GM21360 (cell line): ENCODE measurements at regions not wholly inside any gene's neighbourhood (a gene's known extent, or its start where the extent isn't known, plus 50 kb on each side); places are given as distances from the start of the nearest gene placed in this dataset.
"Not testable (repeated sequence)": the region's sequence is repeated elsewhere in the genome, so short reads cannot be mapped to it uniquely, and the experiment has no call there.

Source experiments
- ATAC-seq: cut with Tn5 transposase; IDR thresholded peaks from one replicate; pipeline ENCODE4 v1.9.1; 2021; ENCODE audit warnings: mild to moderate bottlenecking, moderate library complexity; ENCODE audit not compliant: unreplicated experiment

DNA sequence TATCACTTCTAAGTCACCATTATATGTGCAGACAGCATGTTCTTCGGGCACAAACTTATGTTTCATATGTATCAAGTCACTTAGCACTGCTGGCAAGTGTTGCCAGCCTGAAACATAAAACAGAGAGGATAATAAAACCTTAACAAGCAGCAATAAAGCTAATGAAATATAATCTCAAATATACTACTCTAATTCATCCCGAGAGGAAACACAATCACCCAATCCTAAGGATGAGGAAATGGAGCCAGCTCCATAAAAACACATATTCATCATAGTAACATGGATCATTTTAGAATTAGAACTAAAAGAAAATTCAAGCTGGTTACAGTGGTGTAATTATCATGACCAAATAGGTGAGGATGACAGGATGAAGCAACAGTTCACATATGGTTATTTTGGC is 1072.7 kb downstream of the EPHA3 start:
- ATAC-seq: no peak

DNA sequence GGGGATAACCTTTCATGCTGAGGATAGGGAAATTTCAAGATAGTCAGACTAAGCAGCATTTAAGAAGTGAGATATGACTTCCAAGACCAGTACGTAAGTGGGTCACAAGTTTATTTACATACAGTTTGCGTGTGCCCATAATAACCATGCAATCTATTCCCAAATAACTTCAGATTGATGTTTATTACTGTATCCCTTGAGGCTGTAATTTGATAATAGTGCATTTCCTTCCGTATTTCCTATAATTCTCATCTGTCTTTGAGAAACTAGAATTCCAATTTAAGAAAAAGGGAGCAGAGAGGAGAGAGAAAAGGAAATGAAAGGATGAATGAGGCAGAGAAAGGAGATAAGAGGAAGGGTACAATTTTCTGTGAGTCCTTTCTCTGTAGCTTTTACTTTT is 1073.1 kb downstream of the EPHA3 start:
- no peak for ATAC-seq

DNA sequence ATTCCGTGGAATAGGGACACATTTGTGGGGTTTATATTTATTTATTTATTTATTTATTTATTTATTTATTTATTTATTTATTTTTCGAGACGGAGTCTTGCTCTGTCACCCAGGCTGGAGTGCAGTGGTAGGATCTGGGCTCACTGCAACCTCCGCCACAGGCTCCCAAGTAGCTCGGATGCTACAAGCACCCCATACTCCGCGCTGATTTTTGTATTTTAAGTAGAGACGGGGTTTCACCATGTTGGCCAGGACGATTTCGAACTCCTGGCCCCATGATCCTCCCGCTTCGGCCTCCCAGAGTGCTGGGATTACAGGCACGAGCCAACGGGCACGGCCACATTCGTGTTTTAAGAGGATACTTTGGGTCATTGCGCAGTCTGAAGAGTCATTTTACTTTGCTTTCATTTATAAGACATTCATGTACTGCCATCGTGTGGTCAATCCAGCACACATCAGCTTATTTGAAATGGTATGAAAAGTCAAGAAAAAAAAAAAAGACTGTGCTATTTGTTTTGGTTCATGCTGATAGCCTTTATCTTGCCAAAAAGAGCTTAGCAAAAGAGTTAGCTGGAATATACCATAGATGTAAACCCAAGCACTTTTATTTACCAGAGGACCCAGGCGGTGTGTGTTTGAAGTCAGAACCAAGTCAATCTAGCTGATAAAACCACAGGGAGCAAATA is 1075.0 kb downstream of the EPHA3 start:
- ATAC-seq: peak; percentile 89

DNA sequence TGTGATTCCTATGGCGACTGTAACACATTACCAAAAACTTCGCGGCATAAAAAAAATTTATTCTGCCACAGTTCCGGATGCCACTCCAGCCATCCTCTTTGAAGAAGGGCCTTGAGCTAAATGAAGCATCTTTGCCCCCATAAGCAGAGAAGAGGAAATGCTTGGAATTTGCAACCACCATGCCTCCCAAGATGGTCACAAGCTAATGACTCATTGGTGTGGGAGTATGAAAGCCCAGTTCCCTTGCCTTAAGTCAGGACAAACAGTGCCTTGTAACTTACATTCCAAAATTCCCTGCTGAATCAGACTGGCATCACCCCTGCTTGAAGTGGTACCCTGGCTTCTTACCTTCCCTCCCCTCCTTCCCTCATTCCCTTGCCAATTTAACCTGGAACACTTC is 1077.4 kb downstream of the EPHA3 start:
- no peak for ATAC-seq

DNA sequence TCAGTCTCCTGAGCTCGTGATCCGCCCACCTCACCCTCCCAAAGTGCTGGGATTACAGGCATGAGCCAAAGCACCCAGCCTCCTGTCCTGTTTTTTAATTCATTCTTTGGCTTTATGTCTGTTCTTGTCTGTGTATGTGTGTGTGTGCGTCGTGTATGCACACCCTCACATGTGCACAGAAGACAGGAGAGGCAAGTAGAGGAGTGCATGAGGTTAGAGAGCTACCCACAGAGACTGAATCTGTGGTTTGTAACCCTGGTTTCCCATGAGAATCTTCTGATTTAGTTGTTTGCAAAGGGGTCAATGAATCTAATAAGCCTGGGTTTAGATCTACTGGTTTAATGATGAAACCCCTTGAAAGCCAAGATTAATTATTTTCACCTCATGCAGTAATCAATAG is 1090.0 kb downstream of the EPHA3 start:
- not testable (repeated sequence) for ATAC-seq

DNA sequence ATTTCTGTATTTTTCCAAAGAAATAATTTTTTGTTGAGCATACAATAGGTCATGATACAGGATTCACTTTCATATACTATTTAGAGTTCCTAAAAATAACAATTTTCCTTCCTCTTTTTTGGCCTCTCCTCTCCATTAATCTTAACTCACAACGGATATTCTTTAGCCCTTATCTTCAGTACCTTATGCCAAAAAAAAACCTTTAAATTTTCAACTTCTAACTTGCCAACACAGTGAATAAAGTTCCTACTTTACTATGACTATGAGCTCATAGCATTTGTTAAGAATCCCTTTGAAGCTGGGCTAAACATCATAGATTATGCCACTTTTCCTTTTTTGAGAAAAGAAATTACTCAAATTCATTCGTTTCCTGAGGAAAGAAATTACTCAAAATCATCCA is 1095.5 kb downstream of the EPHA3 start:
- ATAC-seq: not testable (repeated sequence)

DNA sequence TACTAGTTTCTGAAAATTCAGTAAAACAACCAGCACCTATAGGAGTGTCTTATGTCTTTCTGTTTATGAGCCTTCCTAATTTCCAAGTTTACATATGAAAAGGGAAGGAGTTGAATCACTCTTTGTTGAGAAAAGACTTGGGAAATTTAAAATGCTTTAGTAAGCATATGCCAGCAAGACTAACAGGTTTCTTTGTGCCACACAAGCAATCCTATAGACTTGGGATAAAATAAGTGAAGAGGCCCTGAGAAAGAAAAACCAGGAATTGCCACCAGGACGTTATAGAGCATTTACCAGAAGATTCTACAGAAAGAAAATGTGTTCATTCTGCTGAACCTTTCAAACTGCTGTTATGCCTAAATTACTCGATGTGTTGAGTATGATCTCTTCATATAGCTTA is 1099.1 kb downstream of the EPHA3 start:
- ATAC-seq: not testable (repeated sequence)

DNA sequence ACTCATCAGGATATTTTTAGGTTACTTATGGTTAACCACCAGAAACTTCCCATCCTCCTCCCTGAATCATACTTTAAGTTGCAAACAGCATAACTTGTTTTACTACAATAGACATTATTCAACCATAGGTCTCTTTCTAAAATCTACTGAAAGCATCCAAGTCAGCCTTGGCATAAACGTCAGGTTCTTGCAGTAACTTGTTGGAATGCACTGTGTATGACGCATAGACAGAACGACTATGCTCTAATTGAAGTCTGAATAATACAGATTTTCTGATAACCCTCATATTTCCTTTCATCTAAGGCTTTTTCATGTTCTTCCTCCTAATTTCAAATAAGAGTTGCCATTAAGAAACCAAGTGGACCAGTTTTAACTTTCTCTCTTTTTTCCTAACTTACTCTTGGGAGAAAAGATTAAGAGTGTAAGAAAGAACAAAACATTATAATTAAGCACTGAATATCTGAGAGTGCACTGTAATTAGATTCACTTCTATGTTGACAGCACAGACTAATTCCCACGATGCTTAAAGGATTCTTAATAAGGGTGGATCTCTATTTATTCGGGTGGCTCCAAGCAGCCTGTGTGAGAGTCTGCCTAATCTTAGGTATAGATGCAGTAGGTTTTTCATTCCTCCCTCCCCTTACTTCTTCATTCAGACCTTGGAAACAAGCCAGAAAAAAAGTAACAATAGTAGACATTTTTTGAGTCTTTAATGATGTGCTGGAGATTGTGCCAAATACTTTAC is 1100.1 kb downstream of the EPHA3 start:
- not testable (repeated sequence) for ATAC-seq

DNA sequence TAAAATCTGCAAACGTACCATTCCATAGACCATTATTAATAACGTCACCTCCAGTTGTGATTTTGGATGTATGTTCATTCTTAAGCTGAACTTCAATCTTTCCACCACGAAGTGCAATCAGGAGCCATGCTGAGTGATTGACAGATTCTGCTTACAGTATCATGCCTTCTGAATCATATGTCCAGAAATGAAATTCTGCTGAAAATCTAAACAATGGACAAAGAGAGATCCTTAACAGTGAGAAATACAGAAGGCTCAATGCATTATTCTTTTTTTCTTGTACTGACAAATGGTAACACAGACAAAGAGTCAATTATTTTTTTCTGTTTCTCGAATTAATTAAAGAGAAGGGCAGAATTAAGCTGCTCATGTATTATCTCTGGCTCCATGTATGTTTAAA is 1114.5 kb downstream of the EPHA3 start:
- ATAC-seq: no peak

DNA sequence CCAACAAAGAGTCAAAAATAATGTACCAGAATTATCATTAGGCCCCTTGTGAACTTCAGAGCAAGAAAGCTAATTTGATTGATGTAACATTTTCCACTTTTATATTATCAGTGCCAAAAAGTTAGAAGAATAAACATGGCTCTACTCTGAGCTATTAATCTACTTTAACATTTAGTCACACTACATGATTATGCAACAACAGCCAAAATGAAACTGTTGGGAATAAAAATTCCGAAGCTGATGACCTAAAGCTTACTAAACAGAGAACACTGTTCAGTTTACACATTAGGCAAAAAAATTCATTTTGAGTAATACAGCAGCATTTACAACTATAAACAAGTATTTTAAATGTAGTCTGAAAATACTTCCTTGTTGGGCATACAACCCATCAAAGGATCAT is 1134.1 kb downstream of the EPHA3 start:
- no peak for ATAC-seq

DNA sequence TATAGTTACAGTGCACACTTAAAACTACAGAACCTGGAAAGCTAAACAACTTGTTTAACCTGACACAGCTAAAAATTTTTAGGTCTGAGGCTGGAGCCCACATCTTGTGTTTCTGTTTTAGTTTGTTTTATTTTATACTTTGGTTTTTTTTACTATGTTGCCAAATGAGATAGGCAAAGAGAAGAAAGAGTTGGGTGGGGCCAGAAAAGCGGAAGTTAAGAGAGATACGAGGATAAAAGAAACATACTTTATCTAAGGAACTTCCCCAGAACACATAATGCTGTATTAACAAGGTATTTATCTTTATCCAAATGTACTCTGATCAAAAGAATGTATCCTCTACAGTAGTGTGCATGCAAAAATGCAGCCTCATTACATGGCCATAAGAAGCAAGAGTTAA is 1145.7 kb downstream of the EPHA3 start:
- no peak for ATAC-seq

DNA sequence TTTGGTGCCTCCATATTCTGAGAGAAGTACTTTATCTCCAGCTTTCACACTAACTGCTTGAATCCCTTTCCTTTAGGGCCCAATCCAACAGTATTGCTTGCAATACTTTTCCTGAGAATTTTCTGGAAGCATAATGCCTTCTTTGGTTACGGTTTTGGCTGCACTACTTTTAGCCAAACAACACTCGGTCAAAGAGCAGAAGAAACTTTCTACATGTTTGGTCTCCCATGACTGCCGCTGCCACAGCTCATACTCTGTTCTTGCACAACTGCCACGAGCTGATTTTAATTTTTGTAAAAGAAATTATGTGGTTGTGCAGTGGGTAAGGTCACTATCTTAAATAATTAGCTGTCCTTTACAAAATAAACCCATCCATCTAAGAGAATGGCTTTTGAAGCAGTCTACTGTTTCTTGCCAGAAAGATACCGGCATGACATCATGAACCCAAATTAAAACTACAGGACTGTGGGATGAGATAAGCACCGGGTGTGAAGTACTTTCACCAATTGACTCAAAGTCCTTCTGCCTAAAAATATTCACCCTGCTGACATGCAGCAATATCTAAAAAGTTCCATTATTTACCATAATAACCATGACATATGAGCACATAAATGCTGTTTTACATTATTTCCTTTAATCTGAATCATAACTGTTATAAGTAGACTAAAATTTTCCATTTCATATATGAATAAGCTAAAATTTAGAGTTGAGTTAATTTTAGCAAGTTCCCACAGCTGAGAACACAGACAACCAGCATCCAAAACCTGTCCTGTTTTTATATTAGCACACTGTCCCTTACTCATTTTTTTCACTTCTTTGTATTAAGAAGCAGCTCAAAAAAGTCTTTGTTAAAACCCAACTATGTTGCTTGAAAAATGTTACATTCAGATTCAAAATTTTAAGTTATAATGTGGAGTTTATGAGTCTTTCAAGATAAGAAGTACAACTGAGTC is 1154.3 kb downstream of the EPHA3 start:
- no peak for ATAC-seq
